ENCODE measurements at regions not wholly inside any gene's neighbourhood (a gene's known extent, or its start where the extent isn't known, plus 50 kb on each side); places are given as distances from the start of the nearest gene placed in this dataset.

DNA sequence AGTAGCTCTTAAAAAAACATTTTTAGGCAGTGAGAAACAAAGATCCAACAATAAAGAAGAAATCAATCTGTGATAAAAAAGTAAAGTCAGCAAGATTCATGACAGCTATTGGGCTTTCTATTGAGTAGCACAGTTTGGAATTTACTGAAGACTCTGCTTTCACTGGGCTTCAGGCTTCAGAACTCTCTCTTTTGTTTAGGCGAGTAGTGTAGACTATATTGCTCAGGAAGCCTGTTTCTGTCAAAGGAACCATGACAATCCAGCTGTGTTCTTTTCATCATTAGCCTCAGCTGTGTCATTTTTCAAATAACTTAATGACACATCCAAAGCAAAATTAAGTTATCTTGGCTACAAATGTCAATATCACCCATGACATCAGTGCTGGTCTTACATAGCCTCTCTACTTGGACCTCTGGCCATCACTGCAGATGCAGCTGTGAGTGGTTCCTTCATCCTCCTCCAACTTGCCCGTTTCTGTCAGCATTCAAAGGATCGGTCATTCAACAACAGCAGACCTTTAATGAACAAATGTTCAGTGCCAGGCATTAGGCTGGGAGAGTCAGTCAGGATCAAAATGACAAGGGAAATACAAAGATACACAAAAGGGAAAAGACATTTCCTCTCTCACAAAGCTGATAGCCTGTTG, 332.8 kb upstream of the MTNR1B start:
- TF ChIP-seq POLR2A (IDR thresholded peaks at IDR 0.05): no peak
- TF ChIP-seq, protein P1, sequence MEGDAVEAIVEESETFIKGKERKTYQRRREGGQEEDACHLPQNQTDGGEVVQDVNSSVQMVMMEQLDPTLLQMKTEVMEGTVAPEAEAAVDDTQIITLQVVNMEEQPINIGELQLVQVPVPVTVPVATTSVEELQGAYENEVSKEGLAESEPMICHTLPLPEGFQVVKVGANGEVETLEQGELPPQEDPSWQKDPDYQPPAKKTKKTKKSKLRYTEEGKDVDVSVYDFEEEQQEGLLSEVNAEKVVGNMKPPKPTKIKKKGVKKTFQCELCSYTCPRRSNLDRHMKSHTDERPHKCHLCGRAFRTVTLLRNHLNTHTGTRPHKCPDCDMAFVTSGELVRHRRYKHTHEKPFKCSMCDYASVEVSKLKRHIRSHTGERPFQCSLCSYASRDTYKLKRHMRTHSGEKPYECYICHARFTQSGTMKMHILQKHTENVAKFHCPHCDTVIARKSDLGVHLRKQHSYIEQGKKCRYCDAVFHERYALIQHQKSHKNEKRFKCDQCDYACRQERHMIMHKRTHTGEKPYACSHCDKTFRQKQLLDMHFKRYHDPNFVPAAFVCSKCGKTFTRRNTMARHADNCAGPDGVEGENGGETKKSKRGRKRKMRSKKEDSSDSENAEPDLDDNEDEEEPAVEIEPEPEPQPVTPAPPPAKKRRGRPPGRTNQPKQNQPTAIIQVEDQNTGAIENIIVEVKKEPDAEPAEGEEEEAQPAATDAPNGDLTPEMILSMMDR (IDR thresholded peaks at IDR 0.05): no peak

All from body of pancreas (tissue), 4 donors.